ENCODE measurements at regions not wholly inside any gene's neighbourhood (a gene's known extent, or its start where the extent isn't known, plus 50 kb on each side); places are given as distances from the start of the nearest gene placed in this dataset.

GRCh38 chr21:38140207-38140903 lies 116.4 kb upstream of the KCNJ15 start (continued):
- no peak for TF ChIP-seq ZNF112 (tag by site-specific recombination; IDR thresholded peaks at IDR 0.05)
- TF ChIP-seq ZNF423 (tag by site-specific recombination; IDR thresholded peaks at IDR 0.05) = no peak
- TF ChIP-seq YY2 (tag by site-specific recombination; IDR thresholded peaks at IDR 0.05) = no peak
- peak; percentile 14; the same call in 1 of the 2 replicates for TF ChIP-seq ZBTB48 (tag by site-specific recombination; IDR thresholded peaks at IDR 0.05)
- no peak for TF ChIP-seq ZNF623 (tag by site-specific recombination; IDR thresholded peaks at IDR 0.05)
- TF ChIP-seq, protein P1, sequence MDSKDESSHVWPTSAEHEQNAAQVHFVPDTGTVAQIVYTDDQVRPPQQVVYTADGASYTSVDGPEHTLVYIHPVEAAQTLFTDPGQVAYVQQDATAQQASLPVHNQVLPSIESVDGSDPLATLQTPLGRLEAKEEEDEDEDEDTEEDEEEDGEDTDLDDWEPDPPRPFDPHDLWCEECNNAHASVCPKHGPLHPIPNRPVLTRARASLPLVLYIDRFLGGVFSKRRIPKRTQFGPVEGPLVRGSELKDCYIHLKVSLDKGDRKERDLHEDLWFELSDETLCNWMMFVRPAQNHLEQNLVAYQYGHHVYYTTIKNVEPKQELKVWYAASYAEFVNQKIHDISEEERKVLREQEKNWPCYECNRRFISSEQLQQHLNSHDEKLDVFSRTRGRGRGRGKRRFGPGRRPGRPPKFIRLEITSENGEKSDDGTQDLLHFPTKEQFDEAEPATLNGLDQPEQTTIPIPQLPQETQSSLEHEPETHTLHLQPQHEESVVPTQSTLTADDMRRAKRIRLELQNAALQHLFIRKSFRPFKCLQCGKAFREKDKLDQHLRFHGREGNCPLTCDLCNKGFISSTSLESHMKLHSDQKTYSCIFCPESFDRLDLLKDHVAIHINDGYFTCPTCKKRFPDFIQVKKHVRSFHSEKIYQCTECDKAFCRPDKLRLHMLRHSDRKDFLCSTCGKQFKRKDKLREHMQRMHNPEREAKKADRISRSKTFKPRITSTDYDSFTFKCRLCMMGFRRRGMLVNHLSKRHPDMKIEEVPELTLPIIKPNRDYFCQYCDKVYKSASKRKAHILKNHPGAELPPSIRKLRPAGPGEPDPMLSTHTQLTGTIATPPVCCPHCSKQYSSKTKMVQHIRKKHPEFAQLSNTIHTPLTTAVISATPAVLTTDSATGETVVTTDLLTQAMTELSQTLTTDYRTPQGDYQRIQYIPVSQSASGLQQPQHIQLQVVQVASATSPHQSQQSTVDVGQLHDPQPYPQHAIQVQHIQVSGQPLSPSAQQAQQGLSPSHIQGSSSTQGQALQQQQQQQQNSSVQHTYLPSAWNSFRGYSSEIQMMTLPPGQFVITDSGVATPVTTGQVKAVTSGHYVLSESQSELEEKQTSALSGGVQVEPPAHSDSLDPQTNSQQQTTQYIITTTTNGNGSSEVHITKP (tag by site-specific recombination; IDR thresholded peaks at IDR 0.05) = no peak
- TF ChIP-seq TCF7L2 (IDR thresholded peaks at IDR 0.05; ENCODE audit: borderline replicate concordance, low read depth, low read length) = 0 out of 2 replicates have a peak, but pooled peaks have one; percentile 28
- peak; percentile 11 for TF ChIP-seq WT1 (tag by site-specific recombination; IDR thresholded peaks at IDR 0.05)
- TF ChIP-seq ZNF664 (tag by site-specific recombination; IDR thresholded peaks at IDR 0.05) = no peak
- TF ChIP-seq, protein P2, sequence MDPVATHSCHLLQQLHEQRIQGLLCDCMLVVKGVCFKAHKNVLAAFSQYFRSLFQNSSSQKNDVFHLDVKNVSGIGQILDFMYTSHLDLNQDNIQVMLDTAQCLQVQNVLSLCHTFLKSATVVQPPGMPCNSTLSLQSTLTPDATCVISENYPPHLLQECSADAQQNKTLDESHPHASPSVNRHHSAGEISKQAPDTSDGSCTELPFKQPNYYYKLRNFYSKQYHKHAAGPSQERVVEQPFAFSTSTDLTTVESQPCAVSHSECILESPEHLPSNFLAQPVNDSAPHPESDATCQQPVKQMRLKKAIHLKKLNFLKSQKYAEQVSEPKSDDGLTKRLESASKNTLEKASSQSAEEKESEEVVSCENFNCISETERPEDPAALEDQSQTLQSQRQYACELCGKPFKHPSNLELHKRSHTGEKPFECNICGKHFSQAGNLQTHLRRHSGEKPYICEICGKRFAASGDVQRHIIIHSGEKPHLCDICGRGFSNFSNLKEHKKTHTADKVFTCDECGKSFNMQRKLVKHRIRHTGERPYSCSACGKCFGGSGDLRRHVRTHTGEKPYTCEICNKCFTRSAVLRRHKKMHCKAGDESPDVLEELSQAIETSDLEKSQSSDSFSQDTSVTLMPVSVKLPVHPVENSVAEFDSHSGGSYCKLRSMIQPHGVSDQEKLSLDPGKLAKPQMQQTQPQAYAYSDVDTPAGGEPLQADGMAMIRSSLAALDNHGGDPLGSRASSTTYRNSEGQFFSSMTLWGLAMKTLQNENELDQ (tag by site-specific recombination; IDR thresholded peaks at IDR 0.05; ENCODE audit: low read depth) = no peak
- TF ChIP-seq ZBTB17 (tag by site-specific recombination; IDR thresholded peaks at IDR 0.05) = peak; percentile 77
- peak; percentile 66 for TF ChIP-seq FEZF1 (tag by site-specific recombination; IDR thresholded peaks at IDR 0.05)
- TF ChIP-seq ZNF391 (tag by site-specific recombination; IDR thresholded peaks at IDR 0.05; ENCODE audit: borderline replicate concordance, low read depth) = 0 out of 2 replicates have a peak, but pooled peaks have one; percentile 7
- TF ChIP-seq ZNF830 (tag by site-specific recombination; IDR thresholded peaks at IDR 0.05; ENCODE audit: low read depth) = no peak
- TF ChIP-seq ZNF155 (tag by site-specific recombination; IDR thresholded peaks at IDR 0.05) = no peak
- peak; percentile 86 for TF ChIP-seq SCRT2 (tag by site-specific recombination; IDR thresholded peaks at IDR 0.05)
- 0 out of 2 replicates have a peak, but pooled peaks have one; percentile 17 for TF ChIP-seq KLF10 (tag by site-specific recombination; IDR thresholded peaks at IDR 0.05)
- TF ChIP-seq, protein P3, sequence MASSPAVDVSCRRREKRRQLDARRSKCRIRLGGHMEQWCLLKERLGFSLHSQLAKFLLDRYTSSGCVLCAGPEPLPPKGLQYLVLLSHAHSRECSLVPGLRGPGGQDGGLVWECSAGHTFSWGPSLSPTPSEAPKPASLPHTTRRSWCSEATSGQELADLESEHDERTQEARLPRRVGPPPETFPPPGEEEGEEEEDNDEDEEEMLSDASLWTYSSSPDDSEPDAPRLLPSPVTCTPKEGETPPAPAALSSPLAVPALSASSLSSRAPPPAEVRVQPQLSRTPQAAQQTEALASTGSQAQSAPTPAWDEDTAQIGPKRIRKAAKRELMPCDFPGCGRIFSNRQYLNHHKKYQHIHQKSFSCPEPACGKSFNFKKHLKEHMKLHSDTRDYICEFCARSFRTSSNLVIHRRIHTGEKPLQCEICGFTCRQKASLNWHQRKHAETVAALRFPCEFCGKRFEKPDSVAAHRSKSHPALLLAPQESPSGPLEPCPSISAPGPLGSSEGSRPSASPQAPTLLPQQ (tag by site-specific recombination; IDR thresholded peaks at IDR 0.05) = peak; percentile 57
- no peak for TF ChIP-seq GFI1B (tag by site-specific recombination; IDR thresholded peaks at IDR 0.05)
- TF ChIP-seq ZNF530 (tag by site-specific recombination; IDR thresholded peaks at IDR 0.05; ENCODE audit: low read depth) = no peak
- peak; percentile 10; the same call in 1 of the 2 replicates for TF ChIP-seq KLF8 (tag by site-specific recombination; IDR thresholded peaks at IDR 0.05)
- TF ChIP-seq, protein P4, sequence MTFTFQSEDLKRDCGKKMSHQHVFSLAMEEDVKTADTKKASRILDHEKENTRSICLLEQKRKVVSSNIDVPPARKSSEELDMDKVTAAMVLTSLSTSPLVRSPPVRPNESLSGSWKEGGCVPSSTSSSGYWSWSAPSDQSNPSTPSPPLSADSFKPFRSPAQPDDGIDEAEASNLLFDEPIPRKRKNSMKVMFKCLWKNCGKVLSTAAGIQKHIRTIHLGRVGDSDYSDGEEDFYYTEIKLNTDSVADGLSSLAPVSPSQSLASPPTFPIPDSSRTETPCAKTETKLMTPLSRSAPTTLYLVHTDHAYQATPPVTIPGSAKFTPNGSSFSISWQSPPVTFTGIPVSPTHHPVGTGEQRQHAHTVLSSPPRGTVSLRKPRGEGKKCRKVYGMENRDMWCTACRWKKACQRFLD (tag by site-specific recombination; IDR thresholded peaks at IDR 0.05) = no peak
- TF ChIP-seq SCRT1 (tag by site-specific recombination; IDR thresholded peaks at IDR 0.05; ENCODE audit: borderline replicate concordance) = no peak
- TF ChIP-seq, protein P5, sequence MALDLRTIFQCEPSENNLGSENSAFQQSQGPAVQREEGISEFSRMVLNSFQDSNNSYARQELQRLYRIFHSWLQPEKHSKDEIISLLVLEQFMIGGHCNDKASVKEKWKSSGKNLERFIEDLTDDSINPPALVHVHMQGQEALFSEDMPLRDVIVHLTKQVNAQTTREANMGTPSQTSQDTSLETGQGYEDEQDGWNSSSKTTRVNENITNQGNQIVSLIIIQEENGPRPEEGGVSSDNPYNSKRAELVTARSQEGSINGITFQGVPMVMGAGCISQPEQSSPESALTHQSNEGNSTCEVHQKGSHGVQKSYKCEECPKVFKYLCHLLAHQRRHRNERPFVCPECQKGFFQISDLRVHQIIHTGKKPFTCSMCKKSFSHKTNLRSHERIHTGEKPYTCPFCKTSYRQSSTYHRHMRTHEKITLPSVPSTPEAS (tag by site-specific recombination; IDR thresholded peaks at IDR 0.05) = no peak
- TF ChIP-seq, protein P6, sequence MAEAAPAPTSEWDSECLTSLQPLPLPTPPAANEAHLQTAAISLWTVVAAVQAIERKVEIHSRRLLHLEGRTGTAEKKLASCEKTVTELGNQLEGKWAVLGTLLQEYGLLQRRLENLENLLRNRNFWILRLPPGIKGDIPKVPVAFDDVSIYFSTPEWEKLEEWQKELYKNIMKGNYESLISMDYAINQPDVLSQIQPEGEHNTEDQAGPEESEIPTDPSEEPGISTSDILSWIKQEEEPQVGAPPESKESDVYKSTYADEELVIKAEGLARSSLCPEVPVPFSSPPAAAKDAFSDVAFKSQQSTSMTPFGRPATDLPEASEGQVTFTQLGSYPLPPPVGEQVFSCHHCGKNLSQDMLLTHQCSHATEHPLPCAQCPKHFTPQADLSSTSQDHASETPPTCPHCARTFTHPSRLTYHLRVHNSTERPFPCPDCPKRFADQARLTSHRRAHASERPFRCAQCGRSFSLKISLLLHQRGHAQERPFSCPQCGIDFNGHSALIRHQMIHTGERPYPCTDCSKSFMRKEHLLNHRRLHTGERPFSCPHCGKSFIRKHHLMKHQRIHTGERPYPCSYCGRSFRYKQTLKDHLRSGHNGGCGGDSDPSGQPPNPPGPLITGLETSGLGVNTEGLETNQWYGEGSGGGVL (tag by site-specific recombination; IDR thresholded peaks at IDR 0.05) = no peak
- TF ChIP-seq SP7 (tag by site-specific recombination; IDR thresholded peaks at IDR 0.05) = peak; percentile 6; the same call in 1 of the 2 replicates
